Fibroblast of pulmonary artery (primary cell): ENCODE measurements at regions not wholly inside any gene's neighbourhood (a gene's known extent, or its start where the extent isn't known, plus 50 kb on each side); places are given as distances from the start of the nearest gene placed in this dataset.

Experiments
- DNase-seq: peaks from one replicate; pipeline ENCODE4 v3.0.0-alpha.2; 2010; ENCODE audit warnings: low read depth
- H3K4me3 ChIP-seq: replicated peaks from 2 replicates; pipeline ENCODE4 v1.5.1; 2011; ENCODE audit warnings: low read depth, mild to moderate bottlenecking, control low read depth, low read length, moderate library complexity
- TF ChIP-seq, protein P1 (sequence below): IDR thresholded peaks from 2 replicates; pipeline ENCODE4 v1.5.1; 2011; ENCODE audit warnings: mild to moderate bottlenecking, control low read depth, low read length, inconsistent platforms; ENCODE audit errors: missing control alignments

DNA sequence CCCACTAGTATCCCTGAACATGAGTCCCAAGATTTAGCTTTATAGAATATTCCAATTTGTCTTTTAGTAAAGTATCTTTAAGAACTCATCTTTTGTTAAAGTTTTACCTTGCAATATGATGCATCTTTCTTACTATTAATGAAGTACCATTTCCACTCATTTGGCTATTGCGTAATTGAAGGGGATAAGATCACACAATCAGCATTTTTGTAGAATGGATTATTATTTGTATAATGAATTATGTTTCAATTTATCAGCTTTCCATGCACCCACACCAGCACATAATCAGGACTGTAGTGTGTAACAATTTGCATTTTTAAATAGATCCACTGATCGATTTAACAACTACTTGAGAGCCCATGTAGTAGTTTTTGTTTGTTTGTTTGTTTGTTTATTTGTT is 1364.9 kb upstream of the IGFBP7 start:
- DNase-seq: no peak
- no peak overlapping the region for H3K4me3 ChIP-seq
- TF ChIP-seq, protein P1, sequence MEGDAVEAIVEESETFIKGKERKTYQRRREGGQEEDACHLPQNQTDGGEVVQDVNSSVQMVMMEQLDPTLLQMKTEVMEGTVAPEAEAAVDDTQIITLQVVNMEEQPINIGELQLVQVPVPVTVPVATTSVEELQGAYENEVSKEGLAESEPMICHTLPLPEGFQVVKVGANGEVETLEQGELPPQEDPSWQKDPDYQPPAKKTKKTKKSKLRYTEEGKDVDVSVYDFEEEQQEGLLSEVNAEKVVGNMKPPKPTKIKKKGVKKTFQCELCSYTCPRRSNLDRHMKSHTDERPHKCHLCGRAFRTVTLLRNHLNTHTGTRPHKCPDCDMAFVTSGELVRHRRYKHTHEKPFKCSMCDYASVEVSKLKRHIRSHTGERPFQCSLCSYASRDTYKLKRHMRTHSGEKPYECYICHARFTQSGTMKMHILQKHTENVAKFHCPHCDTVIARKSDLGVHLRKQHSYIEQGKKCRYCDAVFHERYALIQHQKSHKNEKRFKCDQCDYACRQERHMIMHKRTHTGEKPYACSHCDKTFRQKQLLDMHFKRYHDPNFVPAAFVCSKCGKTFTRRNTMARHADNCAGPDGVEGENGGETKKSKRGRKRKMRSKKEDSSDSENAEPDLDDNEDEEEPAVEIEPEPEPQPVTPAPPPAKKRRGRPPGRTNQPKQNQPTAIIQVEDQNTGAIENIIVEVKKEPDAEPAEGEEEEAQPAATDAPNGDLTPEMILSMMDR: no peak

DNA sequence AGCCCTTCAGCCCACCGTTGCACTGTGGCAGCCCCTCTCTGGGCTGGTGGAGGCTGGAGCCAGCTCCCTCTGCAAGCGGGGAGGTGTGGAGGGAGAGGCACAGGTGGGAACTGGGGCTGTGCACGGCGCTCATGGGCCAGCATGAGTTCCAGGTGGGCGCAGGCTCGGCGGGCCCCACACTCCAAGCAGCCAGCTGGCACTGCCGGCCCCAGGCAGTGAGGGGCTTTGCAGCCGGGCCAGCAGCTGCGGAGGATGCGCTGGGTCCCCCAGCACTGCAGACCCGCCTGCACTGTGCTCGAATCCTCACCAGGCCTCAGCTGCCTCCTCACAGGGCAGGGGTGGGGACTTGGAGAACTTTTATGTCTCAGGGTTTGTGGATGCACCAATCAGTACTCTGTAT is 1354.8 kb upstream of the IGFBP7 start:
- DNase-seq: no peak
- no peak overlapping the region for H3K4me3 ChIP-seq
- TF ChIP-seq, protein P1: no peak

DNA sequence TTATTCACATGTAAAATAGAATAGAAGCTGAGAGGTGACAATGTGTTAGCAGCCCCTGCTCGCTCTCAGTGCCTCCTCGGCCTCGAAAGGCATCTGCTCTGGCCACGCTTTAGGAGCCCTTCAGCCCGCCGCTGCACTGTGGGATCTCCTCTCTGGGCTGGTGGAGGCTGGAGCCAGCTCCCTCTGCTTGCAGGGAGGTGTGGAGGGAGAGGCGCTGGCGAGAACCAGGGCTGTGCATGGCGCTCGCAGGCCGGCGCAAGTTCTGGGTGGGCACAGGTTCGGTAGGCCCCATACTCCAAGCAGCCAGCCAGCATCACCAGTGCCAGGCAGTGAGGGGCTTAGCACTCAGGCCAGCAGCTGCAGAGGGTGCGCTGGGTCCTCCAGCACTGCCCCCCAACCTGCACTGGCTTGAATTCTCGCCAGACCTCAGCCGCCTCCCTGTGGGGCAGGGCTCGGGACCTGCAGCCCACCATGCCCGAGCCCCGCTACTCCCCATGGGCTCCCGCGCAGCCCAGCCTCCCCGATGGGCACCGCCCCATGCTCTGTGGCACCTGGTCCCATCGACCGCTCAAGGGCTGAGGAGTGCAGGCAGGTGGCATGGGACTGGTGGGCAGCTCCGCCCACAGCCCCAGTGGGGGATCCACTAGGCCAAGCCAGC is 1346.7 kb upstream of the IGFBP7 start:
- H3K4me3 ChIP-seq: no peak overlapping the region
- TF ChIP-seq, protein P1: no peak
- DNase-seq: no peak

DNA sequence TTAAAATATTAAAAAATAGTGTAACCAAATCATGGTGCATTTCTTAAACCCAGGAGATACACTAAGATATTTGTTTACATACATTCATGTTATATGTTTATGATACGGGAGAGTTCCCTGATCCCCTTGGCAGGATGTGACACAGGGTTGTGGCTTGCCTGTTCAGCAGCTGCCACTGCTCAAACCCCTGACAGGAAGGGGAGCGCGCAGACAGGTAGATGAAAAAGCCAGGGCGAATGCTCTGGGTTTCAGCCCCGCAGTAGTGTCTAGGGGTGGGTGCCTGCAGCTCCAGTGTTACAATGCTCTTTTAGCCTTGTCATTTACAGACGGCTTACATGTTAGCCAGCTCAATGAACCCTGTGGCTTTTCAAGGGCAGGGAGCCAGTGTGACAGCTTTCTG is 1343.8 kb upstream of the IGFBP7 start:
- TF ChIP-seq, protein P1: no peak
- DNase-seq: no peak
- H3K4me3 ChIP-seq: no peak overlapping the region

DNA sequence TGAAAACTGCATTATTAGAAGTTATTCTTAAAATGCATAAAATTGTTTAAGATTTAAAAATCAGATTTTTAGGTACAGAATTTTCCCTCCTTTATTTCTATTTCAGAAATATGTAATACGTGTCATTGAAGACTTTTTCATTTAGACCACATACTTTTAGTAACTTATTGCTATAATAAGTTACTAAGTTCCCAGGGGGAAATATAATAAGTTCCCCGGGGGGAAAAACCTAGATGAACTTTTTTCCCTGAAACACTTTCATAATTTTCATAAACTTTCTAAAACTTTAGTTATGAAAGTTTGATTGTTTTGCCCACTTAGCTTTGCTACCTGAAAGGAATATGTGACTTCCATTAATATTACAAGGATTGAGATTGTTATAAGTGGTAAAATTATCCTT is 1341.5 kb upstream of the IGFBP7 start:
- H3K4me3 ChIP-seq: no peak overlapping the region
- TF ChIP-seq, protein P1: no peak

DNA sequence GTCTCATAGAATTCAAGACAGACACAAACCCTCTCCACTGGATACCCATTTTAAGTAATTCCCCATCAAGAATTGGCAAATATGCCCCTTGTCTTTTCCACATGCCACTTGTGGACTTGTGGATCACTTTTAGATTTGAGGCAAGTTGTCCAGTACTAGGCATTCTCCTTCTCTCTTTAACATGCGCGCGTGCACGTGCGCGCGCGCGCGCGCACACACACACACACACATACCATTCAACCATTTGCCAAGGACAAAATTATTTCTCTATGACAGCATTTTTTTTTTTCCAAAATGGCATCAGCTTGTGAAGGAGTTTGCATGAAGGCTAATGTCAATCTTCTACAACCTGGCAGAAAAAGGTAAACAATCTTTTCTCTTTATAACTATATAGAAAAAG is 1325.7 kb upstream of the IGFBP7 start:
- TF ChIP-seq, protein P1: no peak
- DNase-seq: no peak

More for the DNA sequence above, 1341.5 kb upstream of the IGFBP7 start:
- no peak for DNase-seq

DNA sequence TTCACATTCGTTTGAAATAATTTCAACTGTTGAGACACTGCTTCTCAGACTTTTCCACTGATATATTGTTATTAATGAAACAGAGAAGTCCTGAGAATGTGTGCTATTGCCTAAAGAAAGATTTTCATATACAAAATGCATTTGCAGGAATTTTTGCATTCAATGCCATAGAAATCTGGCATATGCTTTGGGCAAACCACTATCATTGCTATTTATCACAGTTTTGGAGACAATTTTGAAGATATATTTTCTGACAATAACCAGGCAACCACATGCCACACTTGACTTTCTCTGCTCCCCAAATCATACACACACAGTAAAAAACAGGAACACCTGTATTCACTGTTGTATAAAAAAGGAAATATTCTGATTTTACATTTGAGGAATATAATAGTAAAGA is 1303.7 kb upstream of the IGFBP7 start:
- DNase-seq: no peak
- TF ChIP-seq, protein P1: no peak
- H3K4me3 ChIP-seq: no peak overlapping the region

More for the DNA sequence above, 1325.7 kb upstream of the IGFBP7 start:
- H3K4me3 ChIP-seq: no peak overlapping the region
